OCI-LY3 (cell line): ENCODE measurements at regions not wholly inside any gene's neighbourhood (a gene's known extent, or its start where the extent isn't known, plus 50 kb on each side); places are given as distances from the start of the nearest gene placed in this dataset.

ENCODE experiments used
- EZH2phosphoT487 ChIP-seq: fragments of 200-600 bp; shearing (Covaris generic); IDR thresholded peaks from 2 replicates; pipeline ENCODE4 v1.6.1; 2018; ENCODE audit warnings: antibody characterized with exemption, mixed run types, low read depth
- TF ChIP-seq, protein P1 (sequence below): fragments of 200-600, 300-600 bp; sonication (generic); IDR thresholded peaks from 2 replicates; pipeline ENCODE4 v1.5.1; 2014; ENCODE audit warnings: antibody characterized with exemption, low read length, low read depth

DNA sequence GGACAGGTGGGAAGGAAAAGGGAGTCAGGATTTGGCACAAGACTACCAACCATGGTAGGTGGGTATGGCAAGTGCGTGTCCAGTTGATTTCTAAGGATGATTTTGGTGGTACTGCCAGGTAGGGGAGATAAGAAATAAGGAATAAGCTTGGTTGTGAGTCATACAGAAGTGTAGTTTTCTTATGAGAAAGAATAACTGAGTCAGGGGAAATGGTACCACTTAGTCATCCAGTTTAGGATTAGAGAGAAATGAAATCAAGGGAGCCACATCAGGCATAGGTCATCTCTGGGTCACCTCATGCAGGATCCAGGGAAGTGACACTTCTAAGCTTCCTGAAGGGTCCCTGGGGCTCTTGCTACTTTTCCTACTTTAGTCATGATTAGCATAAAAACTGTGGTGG lies 107.1 kb upstream of the C1GALT1C1 start:
- TF ChIP-seq, protein P1, sequence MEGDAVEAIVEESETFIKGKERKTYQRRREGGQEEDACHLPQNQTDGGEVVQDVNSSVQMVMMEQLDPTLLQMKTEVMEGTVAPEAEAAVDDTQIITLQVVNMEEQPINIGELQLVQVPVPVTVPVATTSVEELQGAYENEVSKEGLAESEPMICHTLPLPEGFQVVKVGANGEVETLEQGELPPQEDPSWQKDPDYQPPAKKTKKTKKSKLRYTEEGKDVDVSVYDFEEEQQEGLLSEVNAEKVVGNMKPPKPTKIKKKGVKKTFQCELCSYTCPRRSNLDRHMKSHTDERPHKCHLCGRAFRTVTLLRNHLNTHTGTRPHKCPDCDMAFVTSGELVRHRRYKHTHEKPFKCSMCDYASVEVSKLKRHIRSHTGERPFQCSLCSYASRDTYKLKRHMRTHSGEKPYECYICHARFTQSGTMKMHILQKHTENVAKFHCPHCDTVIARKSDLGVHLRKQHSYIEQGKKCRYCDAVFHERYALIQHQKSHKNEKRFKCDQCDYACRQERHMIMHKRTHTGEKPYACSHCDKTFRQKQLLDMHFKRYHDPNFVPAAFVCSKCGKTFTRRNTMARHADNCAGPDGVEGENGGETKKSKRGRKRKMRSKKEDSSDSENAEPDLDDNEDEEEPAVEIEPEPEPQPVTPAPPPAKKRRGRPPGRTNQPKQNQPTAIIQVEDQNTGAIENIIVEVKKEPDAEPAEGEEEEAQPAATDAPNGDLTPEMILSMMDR = no peak
- TF ChIP-seq EZH2phosphoT487 = no peak
